HG02852 (cell line): ENCODE measurements at regions not wholly inside any gene's neighbourhood (a gene's known extent, or its start where the extent isn't known, plus 50 kb on each side); places are given as distances from the start of the nearest gene placed in this dataset.

Source experiments
- ATAC-seq: cut with Tn5 transposase; IDR thresholded peaks from one replicate; pipeline ENCODE4 v1.9.1; 2021; ENCODE audit warnings: mild to moderate bottlenecking, moderate library complexity; ENCODE audit not compliant: unreplicated experiment

DNA sequence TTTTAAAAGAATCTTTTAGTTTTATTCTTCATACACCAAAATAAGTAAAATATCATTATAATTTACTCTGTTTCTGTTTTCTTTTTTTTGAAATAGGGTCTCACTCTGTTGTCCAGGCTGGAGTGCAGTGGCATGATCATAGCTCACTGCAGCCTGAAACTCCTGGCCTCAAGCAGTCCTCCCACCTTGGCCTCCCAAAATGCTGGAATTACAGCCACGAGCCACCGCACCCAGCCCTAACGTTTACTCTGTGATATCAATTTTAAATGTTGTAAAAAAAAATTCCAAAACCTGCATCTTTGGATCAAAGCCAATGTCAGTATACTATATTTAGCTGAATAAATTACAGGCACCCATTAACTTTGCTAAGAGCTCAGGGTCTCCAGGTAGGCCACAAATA, 437.1 kb upstream of the USP15 start:
- ATAC-seq = no peak

DNA sequence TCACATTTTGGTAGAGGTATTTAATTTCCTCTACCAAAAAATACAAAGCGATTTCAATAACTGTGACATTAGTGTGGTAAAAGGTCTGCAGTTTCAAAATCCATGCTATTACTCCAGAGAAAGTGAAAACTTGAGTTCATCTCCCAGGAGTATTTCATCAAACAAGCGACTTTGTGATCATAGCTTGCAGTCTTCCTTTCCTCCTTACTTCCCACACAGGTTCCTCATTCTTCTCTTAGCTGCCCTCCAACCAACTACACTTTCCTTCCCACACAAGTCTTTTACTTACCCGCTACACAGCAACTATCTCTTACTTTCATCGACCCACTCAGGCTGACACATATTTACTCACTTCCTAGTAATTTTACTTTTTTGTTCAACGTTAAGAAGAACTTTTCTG, 413.4 kb upstream of the USP15 start:
- no peak for ATAC-seq

DNA sequence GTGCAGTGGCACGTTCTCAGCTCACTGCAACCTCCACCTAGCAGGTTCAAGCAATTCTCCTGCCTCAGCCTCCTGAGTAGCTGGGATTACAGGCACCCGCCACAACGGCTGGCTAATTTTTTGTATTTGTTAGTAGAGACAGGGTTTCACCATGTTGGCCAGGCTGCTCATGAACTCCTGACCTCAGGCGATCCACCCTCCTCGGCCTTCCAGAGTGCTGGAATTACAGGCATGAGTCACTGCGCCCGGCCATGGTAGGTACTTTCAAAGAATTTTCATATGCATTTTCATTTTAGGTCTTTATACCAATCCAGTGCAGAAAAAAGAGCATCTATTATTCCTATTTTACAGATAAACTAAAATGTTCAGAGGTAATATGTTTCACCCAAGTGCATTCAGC, 411.3 kb upstream of the USP15 start:
- ATAC-seq = no peak

DNA sequence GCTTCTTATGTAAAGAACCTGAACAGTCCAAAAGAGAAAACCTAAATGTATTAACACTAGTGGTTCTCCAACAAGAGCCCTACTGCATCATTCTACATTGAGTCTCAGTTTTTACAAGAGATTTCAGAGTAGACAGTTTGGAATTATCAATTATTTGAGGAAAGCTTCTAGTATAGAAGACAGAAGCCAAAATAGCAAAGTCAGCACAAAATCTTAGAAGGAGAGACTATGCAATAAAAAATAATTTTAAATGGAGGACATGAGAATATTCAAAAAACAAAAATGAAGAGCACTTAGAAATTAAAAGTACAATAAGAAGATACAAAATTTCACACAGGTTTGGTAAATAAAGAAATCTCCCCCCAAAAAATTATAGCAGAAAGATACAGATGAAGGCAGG, 406.3 kb upstream of the USP15 start:
- no peak for ATAC-seq

DNA sequence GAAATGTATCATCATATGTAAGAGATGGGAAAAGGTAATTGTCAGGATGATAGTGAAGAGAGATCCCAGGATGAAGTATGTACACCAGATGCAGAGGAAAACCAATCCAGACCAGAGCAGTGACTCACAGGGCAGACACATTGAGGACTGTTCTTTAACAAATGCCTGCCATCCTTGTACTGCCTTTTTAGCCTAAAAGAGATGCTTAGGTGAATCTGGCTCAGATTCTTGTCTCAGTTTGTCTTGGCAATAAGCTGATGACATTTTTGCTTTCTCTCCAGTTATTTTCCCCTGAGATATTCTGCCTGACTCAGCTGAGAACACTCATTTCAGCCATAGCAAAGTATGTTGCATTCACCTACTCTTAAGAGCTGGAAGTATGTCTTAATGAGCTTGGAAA, 405.3 kb upstream of the USP15 start:
- ATAC-seq = no peak

DNA sequence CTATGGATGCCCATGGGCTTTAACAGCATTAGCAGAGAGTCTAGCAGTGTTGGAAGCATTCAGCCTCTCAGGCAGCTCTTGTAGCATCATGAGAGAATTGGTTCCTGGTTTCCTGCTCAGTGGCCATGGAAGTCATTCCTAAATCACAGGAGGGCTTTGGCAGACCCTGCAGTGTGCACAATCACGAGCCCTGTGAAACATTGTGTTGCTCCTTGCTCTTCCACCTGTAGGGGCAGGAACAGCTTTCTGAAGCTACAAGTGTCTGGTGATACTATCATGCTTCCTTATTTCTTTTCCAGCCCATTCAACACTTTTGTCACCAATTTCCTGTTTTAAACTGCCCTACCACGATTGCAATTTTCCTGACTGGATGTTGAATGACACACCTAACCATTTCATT, 402.2 kb upstream of the USP15 start:
- ATAC-seq = no peak

DNA sequence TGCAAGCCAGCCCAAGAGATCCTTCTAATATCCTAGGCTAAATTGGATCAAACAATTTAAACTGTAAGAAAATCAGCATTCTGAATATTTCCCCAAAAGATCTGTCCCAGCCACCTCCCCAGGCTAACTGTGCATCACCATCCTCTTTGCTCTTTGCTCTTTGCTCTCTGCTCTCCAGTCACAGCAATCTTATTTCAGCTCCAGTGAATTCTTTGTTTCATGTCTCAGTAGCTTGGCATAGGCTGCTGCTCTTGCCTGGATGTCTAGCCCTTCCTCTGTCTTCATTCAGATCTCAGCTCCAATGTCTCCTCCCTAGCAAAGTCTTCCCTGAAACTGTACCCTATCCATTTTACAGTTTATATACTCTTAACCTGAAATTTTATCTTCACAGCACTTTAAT, 399.8 kb upstream of the USP15 start:
- ATAC-seq = no peak

DNA sequence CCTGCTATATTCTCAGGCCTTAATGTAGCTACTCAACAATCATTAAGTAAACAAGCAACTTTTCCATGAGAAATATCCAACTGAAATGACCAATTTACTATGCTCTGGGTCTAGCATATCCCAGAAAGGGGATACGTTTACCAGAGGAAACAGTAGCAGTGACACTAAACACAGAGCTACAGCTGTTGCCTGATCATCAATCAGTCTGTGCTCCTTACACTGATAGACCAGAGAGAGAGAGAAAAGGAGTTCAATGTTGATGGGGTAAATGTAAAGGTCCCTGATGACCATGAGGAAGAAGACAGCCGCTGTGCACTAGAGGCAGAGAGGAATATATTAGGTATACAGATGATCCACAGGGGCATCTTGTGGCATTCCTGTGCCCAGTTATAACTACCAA, 397.2 kb upstream of the USP15 start:
- no peak for ATAC-seq

DNA sequence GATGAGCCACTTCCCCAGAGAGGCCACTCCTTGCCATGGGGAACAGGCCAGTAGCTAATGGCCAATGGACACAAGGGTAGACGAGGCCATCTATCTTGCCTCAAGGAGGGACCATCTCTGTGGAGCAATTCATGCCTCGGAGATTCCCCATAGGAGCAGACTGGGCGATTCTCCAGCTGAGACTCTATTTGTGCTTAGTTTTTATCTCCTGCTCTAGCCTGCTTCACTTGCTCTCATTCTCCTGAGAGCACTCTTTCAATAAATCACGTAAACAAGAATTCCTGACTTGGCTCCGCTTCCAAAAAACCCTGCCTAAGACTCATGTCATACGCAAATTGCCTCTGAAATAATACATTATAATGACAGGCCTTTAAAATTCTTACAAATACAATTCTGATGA, 396.4 kb upstream of the USP15 start:
- no peak for ATAC-seq

DNA sequence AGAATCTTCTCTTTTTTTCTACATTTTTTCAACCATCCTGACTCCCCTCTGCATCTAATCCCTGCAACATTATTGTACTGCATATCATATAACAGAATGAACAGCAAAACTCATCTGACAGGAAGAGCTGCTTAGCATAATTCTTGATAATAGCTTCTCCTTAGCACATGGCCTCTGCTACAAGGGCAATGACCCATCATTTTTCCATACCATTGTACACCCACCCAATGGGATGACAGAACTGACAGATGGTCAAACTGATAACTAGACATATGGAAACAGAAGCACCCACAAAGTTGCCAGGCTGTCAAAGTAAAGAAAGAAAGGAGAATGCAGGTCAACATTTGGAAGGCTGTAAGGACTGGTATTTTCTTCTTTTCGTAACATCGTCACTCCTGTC, 390.4 kb upstream of the USP15 start:
- no peak for ATAC-seq

DNA sequence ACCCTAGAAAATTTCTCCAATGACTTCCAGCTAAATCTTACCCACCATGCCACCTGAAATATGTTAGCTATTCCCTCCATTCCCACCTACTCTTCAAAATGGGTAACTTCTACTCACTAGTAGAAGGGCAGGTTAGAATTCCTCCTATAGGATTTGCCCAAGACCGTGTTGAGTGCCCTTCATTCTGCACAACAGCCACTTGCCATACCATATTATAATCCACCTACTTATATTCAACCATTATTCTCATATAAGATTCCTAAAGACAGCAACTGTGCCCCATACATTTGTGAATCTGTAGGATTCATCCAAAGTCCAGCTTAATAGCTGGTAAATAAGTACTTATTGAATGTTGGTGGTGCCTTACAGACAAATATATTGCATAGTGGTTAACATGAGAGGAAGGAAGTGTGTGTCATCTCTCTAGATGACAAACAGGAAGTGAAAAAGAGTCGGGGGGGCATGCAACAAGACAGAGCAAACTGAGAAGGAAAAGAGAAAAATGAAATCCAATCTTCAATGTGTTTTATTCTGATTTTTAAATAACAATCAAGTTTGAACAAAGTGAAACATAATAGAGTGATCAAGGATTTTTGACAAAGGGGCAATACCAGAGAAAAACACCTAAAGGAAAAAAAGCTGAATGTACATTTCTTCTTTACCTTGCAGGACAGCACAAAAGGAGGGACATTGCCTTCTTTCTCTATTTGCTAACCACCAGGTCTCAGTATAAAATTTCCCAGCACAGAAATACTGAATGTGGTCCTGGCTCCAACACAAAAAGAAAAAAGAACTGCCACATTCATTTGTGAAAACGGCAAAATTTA, 389.3 kb upstream of the USP15 start:
- peak; percentile 48 for ATAC-seq

DNA sequence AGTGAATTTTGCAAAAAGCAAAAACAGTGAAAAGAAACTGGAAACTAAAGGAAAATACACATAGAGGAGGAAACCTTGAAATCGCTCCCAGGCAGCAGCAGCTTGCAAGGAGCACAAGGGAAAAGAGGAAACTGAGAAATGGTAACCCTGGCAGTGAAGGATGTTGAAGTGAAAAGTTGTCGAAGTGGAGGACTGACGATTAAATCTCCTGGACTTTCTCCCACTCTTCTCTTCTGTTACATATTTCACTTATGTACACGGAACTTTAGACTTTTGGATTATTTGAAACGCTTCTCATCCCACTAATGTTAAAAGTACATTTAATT, 388.8 kb upstream of the USP15 start:
- ATAC-seq = no peak

DNA sequence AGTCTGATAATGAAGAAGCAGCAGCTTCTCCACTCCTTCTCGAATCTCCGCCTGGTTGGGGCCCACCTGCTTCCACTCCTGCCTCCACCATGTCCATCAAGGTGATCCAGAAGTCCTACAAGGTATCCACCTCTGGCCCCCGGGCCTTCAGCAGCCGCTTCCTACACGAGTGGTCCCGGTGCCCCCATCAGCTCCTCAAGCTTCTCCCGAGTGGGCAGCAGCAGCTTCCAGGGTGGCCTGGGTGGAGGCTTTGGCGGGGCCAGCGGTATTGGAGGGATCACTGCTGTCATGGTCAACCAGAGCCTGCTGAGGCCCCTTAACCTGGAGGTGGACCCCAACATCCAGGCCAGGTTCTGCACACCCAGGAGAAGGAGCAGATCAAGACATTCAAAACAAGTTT, 381.0 kb upstream of the USP15 start:
- no peak for ATAC-seq

DNA sequence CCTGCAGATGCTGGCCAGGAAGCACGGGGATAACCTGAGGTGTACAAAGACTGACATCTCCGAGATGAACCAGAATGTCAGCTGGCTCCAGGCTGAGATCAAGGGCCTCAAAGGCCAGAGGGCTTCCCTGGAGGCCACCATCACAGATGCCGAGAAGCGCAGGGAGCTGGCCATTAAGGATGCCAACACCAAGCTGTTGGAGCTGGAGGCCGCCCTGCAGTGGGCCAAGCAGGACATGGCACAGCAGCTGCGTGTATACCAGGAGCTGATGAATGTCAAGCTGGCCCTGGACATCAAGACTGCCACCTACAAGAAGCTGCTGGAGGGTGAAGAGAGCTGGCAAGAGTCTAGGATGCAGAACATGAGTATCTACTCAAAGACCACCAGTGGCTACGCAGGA, 380.0 kb upstream of the USP15 start:
- no peak for ATAC-seq

DNA sequence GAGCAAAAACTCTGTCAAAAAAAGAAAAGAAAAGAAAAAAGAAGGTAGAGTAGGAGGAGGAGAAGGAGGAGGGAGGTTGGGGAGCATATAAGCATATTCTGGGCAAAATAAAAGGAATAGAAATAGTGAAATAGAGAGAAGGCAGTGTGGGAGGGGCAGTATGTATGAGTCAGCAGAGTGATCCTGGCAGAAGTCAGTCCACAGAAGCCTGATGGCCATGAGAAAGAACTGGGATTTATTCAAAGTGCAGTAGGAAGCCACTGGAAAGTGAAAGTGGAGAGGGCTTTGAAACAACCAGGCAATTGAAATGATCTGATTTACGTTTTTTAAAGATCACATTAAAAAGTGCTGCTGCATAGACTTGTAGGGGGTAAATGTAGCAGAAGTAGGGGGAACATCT, 368.6 kb upstream of the USP15 start:
- no peak for ATAC-seq

DNA sequence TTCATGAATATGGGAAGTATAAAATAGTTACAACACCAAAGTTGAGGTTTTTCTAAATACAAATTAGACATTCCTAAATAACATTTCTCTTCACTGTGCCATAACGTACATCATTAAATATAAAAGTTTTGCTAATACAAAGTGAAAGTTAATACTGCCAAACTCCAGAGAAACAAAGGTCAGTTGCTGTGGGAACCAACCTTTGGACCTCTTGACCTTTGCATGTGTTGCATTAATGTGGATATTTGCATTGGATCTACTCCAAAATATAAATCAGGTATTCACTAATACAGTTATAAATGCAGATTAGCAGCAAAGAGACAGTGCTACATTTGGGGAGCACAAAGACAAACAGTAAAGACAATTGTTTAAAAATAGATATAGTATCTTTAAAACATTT, 366.0 kb upstream of the USP15 start:
- ATAC-seq = no peak

DNA sequence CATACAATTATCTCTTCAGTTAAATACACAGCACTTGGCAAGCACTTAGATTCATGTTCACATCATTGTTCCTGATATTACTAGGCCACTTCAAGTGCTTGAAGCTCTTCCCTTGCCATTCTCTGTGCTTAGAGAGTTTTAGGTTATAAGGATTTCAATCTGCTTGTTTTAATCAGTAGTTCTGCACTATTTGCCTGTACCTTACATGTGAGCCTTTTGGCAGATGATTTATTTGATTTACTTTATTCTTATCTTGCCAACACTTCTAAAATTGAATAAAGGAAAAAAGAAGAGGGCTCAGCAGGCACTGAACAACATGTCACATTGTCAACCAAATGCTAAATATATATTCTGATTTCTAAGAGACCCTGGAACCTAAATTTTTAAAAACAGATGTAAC, 363.8 kb upstream of the USP15 start:
- ATAC-seq = no peak

DNA sequence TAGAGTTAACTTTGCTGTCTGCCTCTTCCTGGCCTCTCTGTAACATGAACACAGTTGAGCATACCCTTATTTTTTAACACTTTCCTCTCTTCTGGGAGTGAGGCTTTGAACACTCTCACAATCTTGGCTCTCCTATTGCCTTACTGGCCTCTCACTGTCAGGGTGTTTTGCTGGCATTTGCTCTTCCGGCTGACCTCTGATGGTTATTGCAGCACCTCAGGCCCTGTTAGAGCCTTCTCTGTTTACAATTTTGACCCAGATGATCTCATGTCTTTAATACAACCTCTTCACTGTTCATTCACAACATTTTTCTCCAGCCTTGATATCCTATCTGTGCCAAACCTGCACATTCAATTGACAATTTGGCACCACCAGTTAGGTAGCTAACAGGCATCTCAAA, 357.8 kb upstream of the USP15 start:
- ATAC-seq = no peak

DNA sequence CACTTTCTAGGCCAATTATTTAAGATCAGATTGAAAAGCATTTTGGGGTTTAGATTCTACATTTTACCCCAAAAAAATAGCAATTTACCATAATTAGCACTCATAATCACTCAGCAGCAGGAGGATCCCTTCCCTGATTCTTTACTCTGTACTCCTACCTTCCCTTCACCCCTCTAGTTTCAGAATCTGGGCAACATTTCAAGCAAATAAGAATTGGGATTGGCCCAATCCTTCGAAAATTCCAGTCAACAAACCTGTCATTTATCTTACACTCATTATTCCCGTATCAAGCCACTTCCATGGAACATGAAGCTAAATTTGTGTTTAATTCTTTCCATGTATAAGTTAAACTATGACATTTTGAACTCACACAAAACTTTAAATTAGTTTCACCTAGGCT, 349.1 kb upstream of the USP15 start:
- ATAC-seq = no peak

DNA sequence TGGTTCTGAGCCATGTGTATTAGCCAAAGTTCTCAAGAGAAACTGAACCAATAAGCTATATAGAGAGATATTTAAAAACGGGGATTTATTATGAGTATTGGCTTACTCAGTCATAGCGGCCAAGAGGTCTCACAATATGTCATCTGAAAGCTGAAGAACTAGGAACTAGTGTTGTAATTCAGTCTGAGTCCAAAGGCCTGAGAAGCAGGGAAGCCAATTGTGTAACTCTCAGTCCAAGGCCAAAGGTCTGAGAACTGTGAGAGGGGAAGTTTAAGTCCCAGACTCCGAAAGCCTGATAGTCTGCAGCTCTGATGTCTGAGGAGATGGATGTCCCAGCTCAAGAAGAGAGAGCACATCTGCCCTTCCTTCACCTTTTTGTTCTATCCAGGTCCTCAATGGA, 344.8 kb upstream of the USP15 start:
- no peak for ATAC-seq

DNA sequence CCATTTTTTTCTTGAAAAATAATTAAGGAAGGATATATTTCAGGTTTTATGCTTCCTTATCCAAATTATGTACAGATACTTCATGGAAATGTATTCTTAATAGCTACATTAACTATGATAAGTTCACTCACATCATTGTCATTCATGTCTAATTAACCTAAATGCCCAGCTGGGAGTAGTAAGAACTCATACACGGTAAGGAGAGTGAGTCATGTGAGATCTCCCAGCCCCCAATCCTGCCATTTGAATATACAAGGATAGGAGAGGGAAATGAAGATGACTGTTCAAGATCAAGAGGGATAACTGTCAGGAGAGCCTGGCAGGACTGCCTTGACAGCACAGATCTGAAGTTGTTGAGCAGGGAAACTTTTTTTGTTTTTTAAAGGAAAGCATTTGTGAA, 343.4 kb upstream of the USP15 start:
- no peak for ATAC-seq

DNA sequence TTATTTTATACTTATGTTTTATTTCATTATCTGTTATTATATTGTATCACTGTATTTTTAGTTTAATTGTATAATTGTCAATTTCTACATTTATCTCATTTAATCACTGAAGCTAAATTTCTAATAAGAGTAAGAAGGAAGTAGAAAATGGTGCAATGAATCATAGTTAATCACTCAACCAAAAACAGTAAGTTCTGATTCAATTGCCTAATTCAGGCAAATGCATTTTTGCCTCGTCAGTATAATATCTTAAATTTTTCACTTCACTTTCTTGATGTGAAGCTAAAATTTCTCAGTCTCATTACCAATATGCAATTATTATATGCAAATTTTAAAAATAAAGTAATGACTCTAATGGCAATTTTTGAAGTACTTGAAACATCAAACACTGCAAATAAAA, 340.5 kb upstream of the USP15 start:
- no peak for ATAC-seq

DNA sequence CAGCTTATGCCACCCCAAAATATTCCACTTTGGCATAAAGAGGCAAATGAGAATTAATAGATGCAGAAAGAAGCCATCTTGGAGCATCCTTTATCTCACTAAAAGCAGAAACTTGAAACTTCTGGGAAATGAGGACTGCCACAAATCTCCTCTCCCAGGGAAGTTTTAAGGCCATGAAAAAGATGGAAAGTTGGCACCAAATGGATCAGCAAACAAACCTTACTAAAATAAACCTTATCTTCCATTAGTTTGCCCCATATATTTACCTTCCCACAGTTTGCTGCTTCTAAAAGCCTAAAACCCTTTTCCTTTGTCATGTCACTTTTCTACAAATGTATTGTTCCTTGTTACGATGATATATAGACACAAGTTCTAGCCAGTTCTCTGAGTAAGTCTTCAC, 340.0 kb upstream of the USP15 start:
- ATAC-seq = no peak

DNA sequence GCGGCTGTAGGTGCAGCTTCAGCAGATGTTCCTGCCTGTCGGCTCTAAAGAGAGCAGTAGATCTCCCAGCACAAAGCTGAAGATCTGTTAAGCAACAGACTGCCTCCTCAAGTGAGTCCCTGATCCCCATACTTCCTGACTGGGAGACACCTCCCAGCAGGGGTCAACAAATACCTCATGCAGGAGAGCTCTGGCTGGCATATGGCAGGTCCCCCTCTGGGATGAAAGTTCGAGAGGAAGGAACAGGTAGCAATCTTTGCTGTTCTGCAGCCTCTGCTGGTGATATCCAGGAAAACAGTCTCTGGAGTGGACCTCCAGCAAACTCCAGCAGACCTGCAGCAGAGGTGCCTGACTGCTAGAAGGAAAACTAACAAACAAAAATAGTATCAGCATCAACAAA, 337.1 kb upstream of the USP15 start:
- no peak for ATAC-seq
